GM13977 (cell line): ENCODE measurements at regions not wholly inside any gene's neighbourhood (a gene's known extent, or its start where the extent isn't known, plus 50 kb on each side); places are given as distances from the start of the nearest gene placed in this dataset.

Experiments
- DNase-seq: peaks from one replicate; pipeline ENCODE4 v3.0.0; 2012; ENCODE audit warnings: low spot score
- CTCF ChIP-seq: IDR thresholded peaks from 2 replicates; pipeline ENCODE4 v1.5.1; 2012; ENCODE audit warnings: mild to moderate bottlenecking, control low read depth; ENCODE audit not compliant: insufficient read depth; ENCODE audit errors: extremely low read depth, missing control alignments
- in situ Hi-C: fragments of 300-500 bp; cut with MboI; formaldehyde crosslinking; loops from one replicate; pipeline ENCODE4 v1.12.0; 2022; ENCODE audit warnings: low sequenced_read_pairs, low pct_unique_long_range_greater_than_20kb, mixed read lengths, inconsistent platforms; ENCODE audit not compliant: unreplicated experiment

DNA sequence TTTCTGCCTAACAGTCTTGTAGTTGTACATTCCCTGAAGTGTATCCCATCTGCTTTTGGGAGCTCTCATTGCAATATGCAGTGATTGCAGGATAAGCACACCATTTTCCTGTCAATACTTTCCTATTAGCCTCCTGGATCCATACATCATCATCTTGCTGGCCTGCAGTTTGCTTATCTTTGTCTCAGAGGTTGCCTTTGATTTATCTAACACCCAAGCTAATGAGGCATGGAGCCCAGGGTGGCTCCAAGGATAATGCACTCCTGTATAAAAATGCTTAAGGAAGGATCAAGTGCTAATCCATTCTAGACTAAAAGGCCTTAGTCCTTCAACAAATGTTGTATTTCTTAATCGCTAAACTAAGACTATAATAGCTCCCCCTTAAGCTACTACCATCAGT lies 161.6 kb upstream of the OBI1 start:
- TF ChIP-seq CTCF: no peak
- in situ Hi-C loops: no loop called here
- no peak for DNase-seq

DNA sequence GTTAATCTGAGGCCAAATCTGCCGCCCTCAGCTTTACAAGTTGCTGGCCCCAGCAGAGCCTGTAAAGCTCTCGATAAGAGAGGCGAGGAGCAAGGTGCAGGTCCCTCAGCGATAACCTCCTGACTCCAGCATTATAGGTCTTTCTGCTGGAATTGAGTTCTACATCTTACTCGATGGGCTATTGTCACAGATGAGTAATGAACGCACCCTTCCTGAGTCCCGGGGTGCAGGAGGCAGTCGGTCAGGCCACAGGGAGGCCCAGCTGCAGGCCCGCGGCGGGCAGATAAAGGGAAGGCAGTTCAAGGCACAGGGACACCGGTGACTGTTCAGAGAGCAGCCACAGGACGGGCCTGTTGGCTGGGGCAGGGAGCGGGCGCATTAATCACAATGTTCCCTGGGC lies 157.6 kb upstream of the OBI1 start:
- no peak for DNase-seq
- TF ChIP-seq CTCF: no peak
- in situ Hi-C loops: no loop called here

DNA sequence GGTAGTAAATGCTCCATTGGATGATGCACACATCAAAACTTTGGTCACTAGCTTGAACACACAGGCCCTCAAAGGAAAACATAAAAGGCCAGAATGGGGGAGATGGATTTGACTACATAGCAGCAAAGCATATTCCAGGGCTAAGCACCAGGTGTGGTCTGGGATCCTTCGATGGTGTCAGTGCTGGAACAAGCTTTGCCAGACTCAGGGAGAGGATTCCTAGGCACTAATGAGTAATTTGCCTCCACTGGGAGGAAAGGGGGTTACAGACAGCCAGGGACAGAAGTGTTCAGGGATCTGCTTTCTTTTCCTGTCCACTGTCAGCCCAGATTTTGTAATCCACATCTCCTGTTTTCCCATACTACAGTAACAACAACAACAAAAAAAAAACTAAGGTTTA lies 157.2 kb upstream of the OBI1 start:
- TF ChIP-seq CTCF: no peak
- no peak for DNase-seq
- in situ Hi-C loops: no loop called here

GRCh38 chr13:78806457-78806856 lies 147.5 kb upstream of the OBI1 start:
- in situ Hi-C loops: no loop called here
- peak; percentile 49 for TF ChIP-seq CTCF
- DNase-seq: no peak

GRCh38 chr13:78802912-78803311 lies 144.0 kb upstream of the OBI1 start:
- no peak for DNase-seq
- TF ChIP-seq CTCF: no peak
- in situ Hi-C loops: no loop called here

DNA sequence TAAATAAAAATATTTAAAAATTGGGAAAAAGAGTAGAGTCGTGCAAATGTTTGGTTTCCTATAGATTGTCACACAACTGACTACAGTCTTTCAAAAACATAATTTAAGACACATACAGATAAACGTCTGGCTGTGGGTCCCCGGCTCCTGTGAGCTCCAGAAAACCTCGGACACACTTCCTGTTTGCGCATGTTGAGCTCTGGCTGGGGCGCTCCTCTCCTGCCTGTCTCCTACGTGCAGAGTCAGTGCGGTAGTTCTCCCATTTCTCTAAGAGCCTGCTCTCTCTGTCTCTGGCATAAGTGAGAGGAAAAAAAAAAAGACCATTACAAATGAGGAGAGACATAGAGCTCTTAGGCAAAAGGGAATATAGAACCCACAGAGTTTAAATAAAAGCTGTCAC lies 128.2 kb upstream of the OBI1 start:
- in situ Hi-C loops: no loop called here
- DNase-seq: no peak
- TF ChIP-seq CTCF: no peak

DNA sequence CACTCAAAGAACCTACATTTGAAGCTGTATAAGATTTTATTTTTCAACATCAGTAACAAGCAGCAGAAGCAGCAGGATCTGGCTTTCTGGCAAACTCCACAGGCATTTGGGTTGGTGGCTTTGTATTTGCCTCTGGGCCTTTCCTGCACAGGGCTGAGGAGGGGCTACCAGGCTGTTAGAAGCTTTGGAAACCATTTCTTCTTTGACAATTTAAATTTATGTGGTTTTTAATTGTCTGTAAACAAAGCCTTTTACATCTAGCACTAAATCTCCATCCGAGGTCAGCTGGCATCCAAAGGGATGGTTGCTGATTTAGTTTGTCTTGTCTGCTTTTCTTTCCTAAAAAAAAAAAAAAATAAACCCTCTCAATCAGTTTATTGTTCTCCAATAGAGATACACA lies 127.5 kb upstream of the OBI1 start:
- DNase-seq: no peak
- in situ Hi-C loops: no loop called here

More for the DNA sequence above, 127.5 kb upstream of the OBI1 start:
- TF ChIP-seq CTCF: no peak
